C4-2B (cell line): ENCODE measurements at regions not wholly inside any gene's neighbourhood (a gene's known extent, or its start where the extent isn't known, plus 50 kb on each side); places are given as distances from the start of the nearest gene placed in this dataset.

Experiments used
- H3K27ac ChIP-seq: fragments of 450-650 bp; 2 replicates; pipeline ENCODE4 v1.5.1; 2017
- ZFX ChIP-seq: fragments of 450-650 bp; IDR thresholded peaks from 2 replicates; pipeline ENCODE4 v1.6.1; 2017
- TF ChIP-seq, protein P1 (sequence below): fragments of 450-650 bp; conservative IDR thresholded peaks from 2 replicates; pipeline ENCODE4 v1.5.1; 2017; ENCODE audit warnings: mild to moderate bottlenecking

DNA sequence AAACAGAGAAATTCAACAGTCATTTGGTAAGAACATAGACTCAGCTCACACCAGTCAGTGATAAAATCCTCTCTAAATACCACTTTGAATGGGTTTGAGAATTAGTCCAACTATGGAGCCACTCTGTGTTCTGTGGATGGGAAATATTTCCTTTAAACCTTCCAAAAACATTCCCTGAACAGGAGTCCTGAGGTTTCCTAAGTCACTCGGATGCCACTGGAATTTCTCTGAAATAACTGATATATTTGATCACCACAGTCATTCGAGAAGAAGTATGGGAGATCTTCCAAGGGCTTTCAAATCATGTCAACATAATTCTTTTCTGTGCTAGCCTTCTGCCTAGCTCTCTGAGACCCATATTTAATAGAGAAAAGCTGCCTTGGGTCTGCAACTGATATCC, 958.6 kb downstream of the STIM2 start:
- TF ChIP-seq, protein P1, sequence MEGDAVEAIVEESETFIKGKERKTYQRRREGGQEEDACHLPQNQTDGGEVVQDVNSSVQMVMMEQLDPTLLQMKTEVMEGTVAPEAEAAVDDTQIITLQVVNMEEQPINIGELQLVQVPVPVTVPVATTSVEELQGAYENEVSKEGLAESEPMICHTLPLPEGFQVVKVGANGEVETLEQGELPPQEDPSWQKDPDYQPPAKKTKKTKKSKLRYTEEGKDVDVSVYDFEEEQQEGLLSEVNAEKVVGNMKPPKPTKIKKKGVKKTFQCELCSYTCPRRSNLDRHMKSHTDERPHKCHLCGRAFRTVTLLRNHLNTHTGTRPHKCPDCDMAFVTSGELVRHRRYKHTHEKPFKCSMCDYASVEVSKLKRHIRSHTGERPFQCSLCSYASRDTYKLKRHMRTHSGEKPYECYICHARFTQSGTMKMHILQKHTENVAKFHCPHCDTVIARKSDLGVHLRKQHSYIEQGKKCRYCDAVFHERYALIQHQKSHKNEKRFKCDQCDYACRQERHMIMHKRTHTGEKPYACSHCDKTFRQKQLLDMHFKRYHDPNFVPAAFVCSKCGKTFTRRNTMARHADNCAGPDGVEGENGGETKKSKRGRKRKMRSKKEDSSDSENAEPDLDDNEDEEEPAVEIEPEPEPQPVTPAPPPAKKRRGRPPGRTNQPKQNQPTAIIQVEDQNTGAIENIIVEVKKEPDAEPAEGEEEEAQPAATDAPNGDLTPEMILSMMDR, result no peak
- TF ChIP-seq ZFX, result no peak
- no peak overlapping the region for H3K27ac ChIP-seq

DNA sequence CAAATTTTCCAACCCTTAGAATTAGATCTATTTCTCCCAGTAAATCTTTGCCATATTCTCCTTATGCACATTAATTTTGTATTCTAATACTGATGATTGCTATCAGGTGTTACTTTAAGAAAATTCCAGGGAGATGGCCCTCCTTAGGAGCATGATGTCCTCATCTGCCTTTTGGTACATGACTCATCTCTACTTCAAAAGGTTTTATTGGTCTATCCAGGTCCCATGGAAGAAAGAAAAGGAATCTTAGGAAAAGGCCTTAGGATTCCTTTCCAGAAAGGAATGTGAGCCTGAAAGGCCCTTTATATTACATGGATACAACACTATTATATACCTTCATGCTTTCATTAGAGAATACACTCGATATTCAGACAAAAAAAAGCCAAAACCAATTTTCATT, 968.2 kb downstream of the STIM2 start:
- no peak overlapping the region for H3K27ac ChIP-seq
- TF ChIP-seq ZFX, result no peak
- TF ChIP-seq, protein P1, result no peak

DNA sequence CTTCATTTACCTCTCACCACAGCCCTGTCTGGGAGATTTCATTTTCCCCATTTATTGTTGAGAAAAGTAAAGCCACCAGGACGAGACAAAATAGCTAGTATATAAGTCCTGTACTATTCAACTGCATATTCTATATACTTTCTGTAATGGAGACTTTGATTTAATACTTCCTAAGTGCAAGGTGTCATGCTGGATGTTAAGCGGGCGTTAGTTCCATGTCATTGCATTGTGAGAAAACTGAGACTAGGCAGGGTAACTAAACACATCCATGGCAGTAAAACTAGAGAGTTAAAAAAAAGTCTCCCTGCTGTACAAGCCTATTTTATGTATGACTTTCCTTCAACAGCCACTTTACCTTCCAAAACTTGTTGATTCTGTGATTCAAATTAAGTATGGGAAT, 969.6 kb downstream of the STIM2 start:
- TF ChIP-seq, protein P1, result no peak
- no peak for TF ChIP-seq ZFX

DNA sequence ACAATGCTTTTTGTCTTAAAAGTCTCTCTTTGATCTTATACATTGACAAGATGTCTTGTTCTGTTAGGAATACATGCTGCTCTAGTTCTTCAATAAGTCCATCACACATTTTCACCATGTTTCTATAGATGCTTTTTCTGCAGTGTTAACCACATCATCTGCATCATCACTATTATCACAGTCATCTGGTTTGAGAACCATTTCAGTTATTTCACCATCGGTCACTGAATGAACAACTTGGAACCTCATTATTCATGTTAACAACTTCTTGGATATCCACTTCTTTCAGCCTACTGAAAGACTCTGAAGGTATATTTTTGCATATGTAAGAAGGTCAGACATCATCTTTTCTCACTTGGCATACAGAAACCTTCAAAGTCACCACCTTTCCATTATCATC, 975.2 kb downstream of the STIM2 start:
- no peak overlapping the region for H3K27ac ChIP-seq
- TF ChIP-seq ZFX, result no peak
- TF ChIP-seq, protein P1, result no peak

More for the DNA sequence above, 969.6 kb downstream of the STIM2 start:
- H3K27ac ChIP-seq, result no peak overlapping the region

DNA sequence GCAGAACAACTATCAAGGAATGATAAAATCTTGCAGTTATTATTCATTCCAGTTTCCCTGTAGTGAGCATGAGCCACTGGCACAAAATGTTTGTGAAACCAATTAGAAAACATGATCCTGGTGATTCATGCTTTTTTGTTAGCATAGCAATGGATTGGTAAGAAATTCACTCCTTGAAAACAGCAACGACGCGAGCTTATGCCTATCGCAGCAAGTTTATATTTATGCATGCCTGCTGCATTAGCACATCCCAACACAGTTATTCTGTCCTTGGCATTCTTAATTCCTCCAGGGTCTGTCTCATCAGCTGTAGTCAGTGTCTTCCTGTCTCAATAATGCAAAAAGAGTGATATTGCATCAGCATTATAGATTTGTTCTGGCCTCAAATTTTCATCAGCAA, 975.9 kb downstream of the STIM2 start:
- no peak for TF ChIP-seq ZFX
- TF ChIP-seq, protein P1, result no peak
- H3K27ac ChIP-seq, result no peak overlapping the region

DNA sequence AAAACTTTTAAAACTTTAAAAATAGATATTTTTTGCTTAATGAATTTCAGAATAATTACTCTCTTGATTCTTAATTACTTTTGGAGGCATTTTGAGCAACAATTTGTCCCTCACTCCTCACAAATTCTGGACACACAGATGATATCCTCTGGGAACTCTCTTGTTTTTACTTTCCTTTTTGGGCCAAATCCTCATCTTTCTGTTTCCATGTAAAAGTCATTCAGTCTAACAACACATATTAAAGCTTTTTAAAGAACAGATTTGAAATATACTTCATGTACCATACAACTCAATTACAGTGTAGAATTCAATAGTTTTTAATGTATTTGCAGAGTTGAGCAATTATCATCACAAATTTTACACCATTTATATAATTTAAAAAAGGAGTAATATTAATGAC, 983.1 kb downstream of the STIM2 start:
- H3K27ac ChIP-seq, result no peak overlapping the region
- no peak for TF ChIP-seq ZFX
- TF ChIP-seq, protein P1, result no peak

DNA sequence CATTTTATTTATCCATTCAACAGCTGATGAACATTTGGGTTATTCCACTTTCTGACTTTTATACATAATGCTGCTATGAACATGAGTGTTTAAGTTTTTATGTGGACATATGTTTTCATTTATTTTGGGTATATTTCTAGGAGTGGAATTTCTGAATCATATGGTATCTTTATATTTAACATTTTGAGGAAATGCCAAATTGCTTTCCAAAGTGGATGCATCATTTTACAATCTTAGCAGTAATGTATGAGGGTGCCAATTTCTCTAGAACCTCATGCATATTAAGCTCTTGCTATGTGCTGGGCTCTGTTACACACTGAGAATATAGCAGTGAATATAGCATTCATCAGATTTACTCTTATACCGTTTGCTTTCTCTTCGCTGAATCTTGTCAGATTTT, 983.7 kb downstream of the STIM2 start:
- no peak overlapping the region for H3K27ac ChIP-seq
- TF ChIP-seq, protein P1, result no peak
- no peak for TF ChIP-seq ZFX
